GM23338 (cell line): ENCODE measurements at regions not wholly inside any gene's neighbourhood (a gene's known extent, or its start where the extent isn't known, plus 50 kb on each side); places are given as distances from the start of the nearest gene placed in this dataset.
A peak's percentile ranks its signal among the peaks of the same experiment; 100 is the strongest.

ENCODE experiments used
- ATAC-seq: fragments of 200-7000 bp; cut with Tn5 transposase; 3 replicates; pipeline ENCODE4 v1.9.1; 2020
- DNase-seq: peaks from one replicate; pipeline ENCODE4 v3.0.0-alpha.2; 2015; ENCODE audit warnings: low spot score
- H2AFZ ChIP-seq: fragments of 200-600 bp; sonication (generic); 2 replicates; pipeline ENCODE4 v1.8.0; 2016; ENCODE audit warnings: antibody characterized with exemption, mild to moderate bottlenecking, moderate library complexity
- H3F3A ChIP-seq: fragments of 200-600 bp; sonication (generic); replicated peaks from 2 replicates; pipeline ENCODE4 v1.8.0; 2017; ENCODE audit warnings: antibody characterized with exemption, mixed run types, low read depth
- H3K27ac ChIP-seq: fragments of 200-600 bp; sonication (generic); 2 replicates; pipeline ENCODE4 v1.6.1; 2016; ENCODE audit warnings: low read depth
- H3K27me3 ChIP-seq: fragments of 200-600 bp; sonication (generic); 2 replicates; pipeline ENCODE4 v1.8.0; 2016; ENCODE audit warnings: mild to moderate bottlenecking, mixed run types, moderate library complexity; ENCODE audit not compliant: insufficient read depth
- H3K36me3 ChIP-seq: fragments of 200-600 bp; sonication (generic); 2 replicates; pipeline ENCODE4 v1.8.0; 2016; ENCODE audit warnings: mild to moderate bottlenecking; ENCODE audit not compliant: insufficient read depth
- H3K4me1 ChIP-seq: fragments of 200-600 bp; sonication (generic); 2 replicates; pipeline ENCODE4 v1.8.0; 2016; ENCODE audit warnings: mild to moderate bottlenecking, moderate library complexity; ENCODE audit not compliant: insufficient read depth
- H3K4me2 ChIP-seq: fragments of 200-600 bp; sonication (generic); 2 replicates; pipeline ENCODE4 v1.7.1; 2017; ENCODE audit warnings: mixed run types
- H3K4me3 ChIP-seq: fragments of 200-600 bp; sonication (generic); 2 replicates; pipeline ENCODE4 v1.6.1; 2016; ENCODE audit warnings: mixed run types
- H3K79me2 ChIP-seq: fragments of 200-600 bp; sonication (generic); replicated peaks from 2 replicates; pipeline ENCODE4 v1.8.0; 2017; ENCODE audit warnings: mild to moderate bottlenecking; ENCODE audit not compliant: insufficient read depth
- H3K9me2 ChIP-seq: fragments of 200-600 bp; sonication (generic); 2 replicates; pipeline ENCODE4 v1.8.0; 2017; ENCODE audit not compliant: insufficient read depth
- H4K20me1 ChIP-seq: fragments of 200-600 bp; sonication (generic); replicated peaks from 2 replicates; pipeline ENCODE4 v1.8.0; 2017; ENCODE audit warnings: mild to moderate bottlenecking; ENCODE audit not compliant: insufficient read depth
- H3K27ac Mint-ChIP-seq: 2 replicates; pipeline ENCODE4 v1.8.0; 2020; ENCODE audit warnings: inconsistent platforms, mild to moderate bottlenecking, moderate library complexity, mixed read lengths
- H3K27me3 Mint-ChIP-seq: 3 replicates; pipeline ENCODE4 v1.8.0; 2022; ENCODE audit warnings: low read depth, mild to moderate bottlenecking, moderate library complexity, mixed read lengths, inconsistent platforms; ENCODE audit not compliant: insufficient read depth, poor library complexity
- H3K36me3 Mint-ChIP-seq: 3 replicates; pipeline ENCODE4 v1.8.0; 2021; ENCODE audit warnings: low read depth, mild to moderate bottlenecking, inconsistent platforms, moderate library complexity, mixed read lengths
- H3K4me1 Mint-ChIP-seq: 3 replicates; pipeline ENCODE4 v1.8.0; 2020; ENCODE audit warnings: mild to moderate bottlenecking, inconsistent platforms, mixed read lengths
- H3K4me3 Mint-ChIP-seq: 3 replicates; pipeline ENCODE4 v1.8.0; 2021; ENCODE audit warnings: moderate library complexity, mild to moderate bottlenecking, inconsistent platforms, mixed read lengths
- H3K9me3 Mint-ChIP-seq: 3 replicates; pipeline ENCODE4 v1.8.0; 2020; ENCODE audit warnings: moderate library complexity, mild to moderate bottlenecking, inconsistent platforms, mixed read lengths
- CREB1 ChIP-seq: fragments of 250-450 bp; sonication (Bioruptor Pico); IDR thresholded peaks from 2 replicates; pipeline ENCODE4 v1.5.0; 2020; ENCODE audit warnings: low read depth, mild to moderate bottlenecking, moderate library complexity
- JUNB ChIP-seq: IDR thresholded peaks from one replicate; pipeline ENCODE4 v1.6.1; 2016; ENCODE audit warnings: antibody characterized with exemption; ENCODE audit not compliant: unreplicated experiment
- NANOG ChIP-seq: IDR thresholded peaks from 2 replicates; pipeline ENCODE4 v1.6.1; 2016; ENCODE audit warnings: antibody characterized with exemption, borderline replicate concordance
- POLR2AphosphoS5 ChIP-seq: IDR thresholded peaks from 2 replicates; pipeline ENCODE4 v1.6.1; 2016; ENCODE audit warnings: antibody characterized with exemption, low read depth
- ZNF114 ChIP-seq: fragments of 250-450 bp; sonication (Bioruptor Pico); IDR thresholded peaks from 2 replicates; pipeline ENCODE4 v1.5.0; 2020; ENCODE audit warnings: mild to moderate bottlenecking, moderate library complexity
- ZNF331 ChIP-seq: fragments of 250-450 bp; sonication (Bioruptor Pico); IDR thresholded peaks from 2 replicates; pipeline ENCODE4 v1.5.0; 2020; ENCODE audit warnings: low read depth, mild to moderate bottlenecking, moderate library complexity
- ZNF462 ChIP-seq: fragments of 250-450 bp; sonication (Bioruptor Pico); IDR thresholded peaks from 2 replicates; pipeline ENCODE4 v1.5.0; 2020; ENCODE audit warnings: mild to moderate bottlenecking, moderate library complexity
- TF ChIP-seq, protein P1 (sequence below), 2 experiments: fragments of 200-600 bp in 1 of 2; sonication (generic) in 1 of 2; conservative IDR thresholded peaks; 2 replicates each; pipeline versions ENCODE4 v1.5.1 to v1.6.1; 2016 to 2017; ENCODE audit warnings: antibody characterized with exemption in 2 of 2, low read depth in 2 of 2, mild to moderate bottlenecking in 2 of 2, moderate library complexity in 1 of 2

DNA sequence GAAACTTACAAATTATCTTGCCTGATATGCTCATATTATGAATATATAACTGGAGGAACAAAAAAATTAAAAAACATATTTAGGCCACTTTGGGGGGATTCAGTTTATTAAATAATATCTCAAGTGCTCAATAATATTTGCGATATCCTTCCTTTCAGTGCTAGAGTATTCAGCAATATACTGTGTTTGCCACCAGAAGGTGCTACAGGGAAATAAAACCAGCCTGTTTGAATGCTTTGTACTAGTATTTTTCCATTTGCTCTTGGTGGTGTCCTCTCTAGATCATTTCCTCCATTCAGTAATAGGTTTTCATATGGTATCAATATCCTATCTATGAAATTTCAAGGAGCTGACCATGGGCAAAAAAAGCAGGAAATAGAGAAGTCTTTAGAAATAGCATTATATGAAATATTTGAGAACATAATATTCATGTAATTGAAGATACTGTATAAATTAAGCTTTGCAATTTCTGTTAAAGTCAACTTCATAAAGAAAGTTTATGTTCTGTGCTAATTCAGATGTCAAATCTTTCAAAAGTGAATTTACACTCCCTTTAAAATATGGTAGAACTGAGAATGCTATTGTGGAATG, 106.2 kb upstream of the NAV3 start:
- Histone ChIP-seq H3K79me2 (no peaks in the 10 kb centered on the region), H3K4me3 (no peak overlapping the region), H3K4me1 (peaks cover 7% of the 10 kb centered on the region; the same call in 1 of the 2 replicates), H3K36me3 (no peaks in the 10 kb centered on the region), H3K9me2 (no peaks in the 10 kb centered on the region), H3K27me3 (no peaks in the 10 kb centered on the region), H3K27ac (no peak overlapping the region), H3F3A (no peaks in the 10 kb centered on the region), H3K4me2 (no peak overlapping the region), H4K20me1 (no peaks in the 10 kb centered on the region), H2AFZ (no peak overlapping the region)
- no peak overlapping the region for H3K4me3 Mint-ChIP-seq
- DNase-seq: peak; percentile 66
- H3K4me1 Mint-ChIP-seq: 0 out of 3 replicates have a peak, but pooled peaks cover 2% of the 10 kb centered on the region
- ATAC-seq: peak; percentile 72
- no peaks in the 10 kb centered on the region for H3K27me3 Mint-ChIP-seq
- TF ChIP-seq POLR2AphosphoS5: no peak
- TF ChIP-seq, protein P1, sequence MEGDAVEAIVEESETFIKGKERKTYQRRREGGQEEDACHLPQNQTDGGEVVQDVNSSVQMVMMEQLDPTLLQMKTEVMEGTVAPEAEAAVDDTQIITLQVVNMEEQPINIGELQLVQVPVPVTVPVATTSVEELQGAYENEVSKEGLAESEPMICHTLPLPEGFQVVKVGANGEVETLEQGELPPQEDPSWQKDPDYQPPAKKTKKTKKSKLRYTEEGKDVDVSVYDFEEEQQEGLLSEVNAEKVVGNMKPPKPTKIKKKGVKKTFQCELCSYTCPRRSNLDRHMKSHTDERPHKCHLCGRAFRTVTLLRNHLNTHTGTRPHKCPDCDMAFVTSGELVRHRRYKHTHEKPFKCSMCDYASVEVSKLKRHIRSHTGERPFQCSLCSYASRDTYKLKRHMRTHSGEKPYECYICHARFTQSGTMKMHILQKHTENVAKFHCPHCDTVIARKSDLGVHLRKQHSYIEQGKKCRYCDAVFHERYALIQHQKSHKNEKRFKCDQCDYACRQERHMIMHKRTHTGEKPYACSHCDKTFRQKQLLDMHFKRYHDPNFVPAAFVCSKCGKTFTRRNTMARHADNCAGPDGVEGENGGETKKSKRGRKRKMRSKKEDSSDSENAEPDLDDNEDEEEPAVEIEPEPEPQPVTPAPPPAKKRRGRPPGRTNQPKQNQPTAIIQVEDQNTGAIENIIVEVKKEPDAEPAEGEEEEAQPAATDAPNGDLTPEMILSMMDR (conservative IDR thresholded peaks at IDR 0.05; ENCODE audit: low read depth in 2 of 2): peak; percentile 82 to 94
- TF ChIP-seq JUNB: no peak
- TF ChIP-seq NANOG: no peak
- no peak for TF ChIP-seq ZNF331 (CRISPR knock-in tag)
- no peak for TF ChIP-seq CREB1 (CRISPR knock-in tag)
- no peak overlapping the region for H3K27ac Mint-ChIP-seq
- H3K36me3 Mint-ChIP-seq: no peaks in the 10 kb centered on the region
- no peaks in the 10 kb centered on the region for H3K9me3 Mint-ChIP-seq

DNA sequence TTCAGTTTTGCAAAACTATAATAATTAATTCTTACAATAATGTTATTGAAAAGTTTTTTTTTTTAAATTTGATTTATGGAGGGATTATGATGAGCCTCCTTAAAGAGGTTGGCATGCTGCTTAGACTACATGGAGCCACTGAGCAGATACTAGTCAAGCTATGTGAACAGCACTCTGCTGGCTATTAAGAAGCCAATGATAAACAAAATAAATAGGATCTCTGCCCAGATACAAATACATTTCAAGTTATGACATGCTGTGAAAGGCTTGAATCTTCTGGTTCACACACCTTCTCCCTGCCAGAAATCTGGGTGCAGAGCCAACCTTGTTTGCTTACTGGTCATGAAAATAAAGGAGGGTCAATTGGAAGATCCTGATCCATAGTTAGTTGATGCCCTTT, 107.4 kb upstream of the NAV3 start:
- Mint-ChIP-seq H3K27ac (no peak overlapping the region), H3K4me3 (no peak overlapping the region), H3K9me3 (peaks cover 2% of the 10 kb centered on the region; the same call in 1 of the 3 replicates), H3K36me3 (no peaks in the 10 kb centered on the region), H3K4me1 (0 out of 3 replicates have a peak, but pooled peaks cover 2% of the 10 kb centered on the region), H3K27me3 (no peaks in the 10 kb centered on the region)
- 0 out of 2 replicates have a peak, but pooled peaks cover 7% of the 10 kb centered on the region for H3K4me1 ChIP-seq
- H3K79me2 ChIP-seq: no peaks in the 10 kb centered on the region
- DNase-seq: no peak
- H3K4me2 ChIP-seq: no peak overlapping the region
- H3F3A ChIP-seq: no peaks in the 10 kb centered on the region
- H3K9me2 ChIP-seq: no peaks in the 10 kb centered on the region
- no peaks in the 10 kb centered on the region for H3K27me3 ChIP-seq
- H3K36me3 ChIP-seq: no peaks in the 10 kb centered on the region
- H2AFZ ChIP-seq: no peak overlapping the region
- H4K20me1 ChIP-seq: no peaks in the 10 kb centered on the region
- no peak for ATAC-seq
- no peak overlapping the region for H3K4me3 ChIP-seq
- no peak overlapping the region for H3K27ac ChIP-seq
- TF ChIP-seq ZNF462 (CRISPR knock-in tag) (no peak), ZNF114 (CRISPR knock-in tag) (no peak)
- TF ChIP-seq, protein P1 (conservative IDR thresholded peaks at IDR 0.05; ENCODE audit: low read depth in 2 of 2): no peak
